ENCODE measurements at regions not wholly inside any gene's neighbourhood (a gene's known extent, or its start where the extent isn't known, plus 50 kb on each side); places are given as distances from the start of the nearest gene placed in this dataset.
"Not testable (repeated sequence)": the region's sequence is repeated elsewhere in the genome, so short reads cannot be mapped to it uniquely, and the experiment has no call there.

- no peaks in the 10 kb centered on the region for H3K9me3 ChIP-seq (ENCODE audit: control insufficient read depth, insufficient read depth, low read length)
- no peaks in the 10 kb centered on the region for H3K4me1 ChIP-seq (ENCODE audit: control insufficient read depth, insufficient read depth, low read length)
- no peaks in the 10 kb centered on the region for H3K27me3 ChIP-seq (ENCODE audit: control insufficient read depth, insufficient read depth, low read length)
- H3K9ac ChIP-seq (ENCODE audit: low read depth, low read length) = no peak overlapping the region
- H3K36me3 ChIP-seq (ENCODE audit: control insufficient read depth, insufficient read depth, low read length) = no peaks in the 10 kb centered on the region
- H3K27ac ChIP-seq (ENCODE audit: low read depth, low read length) = no peak overlapping the region
- no peak overlapping the region for H3K4me3 ChIP-seq (ENCODE audit: low read depth, low read length)
Measured at GRCh38 chr3:82194870-82195269, 433.4 kb upstream of the GBE1 start.

- Histone ChIP-seq H3K4me1 (ENCODE audit: control insufficient read depth, insufficient read depth, low read length) (0 out of 2 replicates have a peak, but pooled peaks cover 2% of the 10 kb centered on the region), H3K9ac (ENCODE audit: low read depth, low read length) (no peak overlapping the region), H3K4me3 (ENCODE audit: low read depth, low read length) (no peak overlapping the region), H3K27ac (ENCODE audit: low read depth, low read length) (no peak overlapping the region), H3K9me3 (ENCODE audit: control insufficient read depth, insufficient read depth, low read length) (no peaks in the 10 kb centered on the region), H3K27me3 (ENCODE audit: control insufficient read depth, insufficient read depth, low read length) (no peaks in the 10 kb centered on the region), H3K36me3 (ENCODE audit: control insufficient read depth, insufficient read depth, low read length) (no peaks in the 10 kb centered on the region)
Measured at GRCh38 chr3:82186017-82186416, 424.6 kb upstream of the GBE1 start.

- no peak overlapping the region for H3K4me3 ChIP-seq (ENCODE audit: low read depth, low read length)
- H3K9ac ChIP-seq (ENCODE audit: low read depth, low read length) = no peak overlapping the region
- no peaks in the 10 kb centered on the region for H3K36me3 ChIP-seq (ENCODE audit: control insufficient read depth, insufficient read depth, low read length)
- no peaks in the 10 kb centered on the region for H3K27me3 ChIP-seq (ENCODE audit: control insufficient read depth, insufficient read depth, low read length)
- H3K9me3 ChIP-seq (ENCODE audit: control insufficient read depth, insufficient read depth, low read length) = no peaks in the 10 kb centered on the region
- 0 out of 2 replicates have a peak, but pooled peaks cover 2% of the 10 kb centered on the region for H3K4me1 ChIP-seq (ENCODE audit: control insufficient read depth, insufficient read depth, low read length)
- no peak overlapping the region for H3K27ac ChIP-seq (ENCODE audit: low read depth, low read length)
Measured at GRCh38 chr3:82179291-82179690, 417.8 kb upstream of the GBE1 start.

- H3K27me3 ChIP-seq (ENCODE audit: control insufficient read depth, insufficient read depth, low read length) = no peaks in the 10 kb centered on the region
- no peaks in the 10 kb centered on the region for H3K4me1 ChIP-seq (ENCODE audit: control insufficient read depth, insufficient read depth, low read length)
- no peaks in the 10 kb centered on the region for H3K36me3 ChIP-seq (ENCODE audit: control insufficient read depth, insufficient read depth, low read length)
- no peak overlapping the region for H3K9ac ChIP-seq (ENCODE audit: low read depth, low read length)
- no peak overlapping the region for H3K4me3 ChIP-seq (ENCODE audit: low read depth, low read length)
- H3K9me3 ChIP-seq (ENCODE audit: control insufficient read depth, insufficient read depth, low read length) = no peaks in the 10 kb centered on the region
- no peak overlapping the region for H3K27ac ChIP-seq (ENCODE audit: low read depth, low read length)
Measured at GRCh38 chr3:82178291-82178690, 416.8 kb upstream of the GBE1 start.

GRCh38 chr3:82177774-82178173, 416.3 kb upstream of the GBE1 start:
- Histone ChIP-seq H3K27ac (ENCODE audit: low read depth, low read length) (no peak overlapping the region), H3K27me3 (ENCODE audit: control insufficient read depth, insufficient read depth, low read length) (no peaks in the 10 kb centered on the region), H3K36me3 (ENCODE audit: control insufficient read depth, insufficient read depth, low read length) (no peaks in the 10 kb centered on the region), H3K4me3 (ENCODE audit: low read depth, low read length) (no peak overlapping the region), H3K9me3 (ENCODE audit: control insufficient read depth, insufficient read depth, low read length) (no peaks in the 10 kb centered on the region), H3K4me1 (ENCODE audit: control insufficient read depth, insufficient read depth, low read length) (no peaks in the 10 kb centered on the region), H3K9ac (ENCODE audit: low read depth, low read length) (no peak overlapping the region)

GRCh38 chr3:82165266-82165665, 403.8 kb upstream of the GBE1 start:
- Histone ChIP-seq H3K27ac (ENCODE audit: low read depth, low read length) (no peak overlapping the region), H3K9ac (ENCODE audit: low read depth, low read length) (no peak overlapping the region), H3K9me3 (ENCODE audit: control insufficient read depth, insufficient read depth, low read length) (no peaks in the 10 kb centered on the region; the same call in 1 of the 2 replicates), H3K27me3 (ENCODE audit: control insufficient read depth, insufficient read depth, low read length) (no peaks in the 10 kb centered on the region), H3K4me3 (ENCODE audit: low read depth, low read length) (no peak overlapping the region), H3K36me3 (ENCODE audit: control insufficient read depth, insufficient read depth, low read length) (no peaks in the 10 kb centered on the region), H3K4me1 (ENCODE audit: control insufficient read depth, insufficient read depth, low read length) (no peaks in the 10 kb centered on the region)

- Histone ChIP-seq H3K36me3 (ENCODE audit: control insufficient read depth, insufficient read depth, low read length) (no peaks in the 10 kb centered on the region), H3K27me3 (ENCODE audit: control insufficient read depth, insufficient read depth, low read length) (no peaks in the 10 kb centered on the region), H3K4me3 (ENCODE audit: low read depth, low read length) (no peak overlapping the region), H3K4me1 (ENCODE audit: control insufficient read depth, insufficient read depth, low read length) (no peaks in the 10 kb centered on the region), H3K9ac (ENCODE audit: low read depth, low read length) (no peak overlapping the region), H3K27ac (ENCODE audit: low read depth, low read length) (no peak overlapping the region), H3K9me3 (ENCODE audit: control insufficient read depth, insufficient read depth, low read length) (no peaks in the 10 kb centered on the region; the same call in 1 of the 2 replicates)
Measured at GRCh38 chr3:82163907-82164520, 402.6 kb upstream of the GBE1 start.

GRCh38 chr3:82157952-82158351, 396.5 kb upstream of the GBE1 start:
- H3K36me3 ChIP-seq (ENCODE audit: control insufficient read depth, insufficient read depth, low read length) = no peaks in the 10 kb centered on the region
- H3K27ac ChIP-seq (ENCODE audit: low read depth, low read length) = no peak overlapping the region
- H3K9ac ChIP-seq (ENCODE audit: low read depth, low read length) = no peak overlapping the region
- H3K9me3 ChIP-seq (ENCODE audit: control insufficient read depth, insufficient read depth, low read length) = no peaks in the 10 kb centered on the region
- H3K27me3 ChIP-seq (ENCODE audit: control insufficient read depth, insufficient read depth, low read length) = no peaks in the 10 kb centered on the region
- H3K4me1 ChIP-seq (ENCODE audit: control insufficient read depth, insufficient read depth, low read length) = no peaks in the 10 kb centered on the region
- no peak overlapping the region for H3K4me3 ChIP-seq (ENCODE audit: low read depth, low read length)

- H3K4me3 ChIP-seq (ENCODE audit: low read depth, low read length); H3K9me3 ChIP-seq (ENCODE audit: control insufficient read depth, insufficient read depth, low read length); H3K27ac ChIP-seq (ENCODE audit: low read depth, low read length); H3K4me1 ChIP-seq (ENCODE audit: control insufficient read depth, insufficient read depth, low read length); H3K36me3 ChIP-seq (ENCODE audit: control insufficient read depth, insufficient read depth, low read length); H3K9ac ChIP-seq (ENCODE audit: low read depth, low read length); H3K27me3 ChIP-seq (ENCODE audit: control insufficient read depth, insufficient read depth, low read length): not testable (repeated sequence)
Measured at GRCh38 chr3:82153892-82154291, 392.4 kb upstream of the GBE1 start.

GRCh38 chr3:82145742-82146141, 384.3 kb upstream of the GBE1 start:
- H3K4me3 ChIP-seq (ENCODE audit: low read depth, low read length) = no peak overlapping the region
- no peaks in the 10 kb centered on the region for H3K27me3 ChIP-seq (ENCODE audit: control insufficient read depth, insufficient read depth, low read length)
- H3K9me3 ChIP-seq (ENCODE audit: control insufficient read depth, insufficient read depth, low read length) = no peaks in the 10 kb centered on the region
- H3K9ac ChIP-seq (ENCODE audit: low read depth, low read length) = no peak overlapping the region
- H3K27ac ChIP-seq (ENCODE audit: low read depth, low read length) = no peak overlapping the region
- no peaks in the 10 kb centered on the region for H3K36me3 ChIP-seq (ENCODE audit: control insufficient read depth, insufficient read depth, low read length)
- H3K4me1 ChIP-seq (ENCODE audit: control insufficient read depth, insufficient read depth, low read length) = no peaks in the 10 kb centered on the region

GRCh38 chr3:82144811-82145210, 383.4 kb upstream of the GBE1 start:
- Histone ChIP-seq H3K9me3 (ENCODE audit: control insufficient read depth, insufficient read depth, low read length) (no peaks in the 10 kb centered on the region), H3K4me3 (ENCODE audit: low read depth, low read length) (no peak overlapping the region), H3K27me3 (ENCODE audit: control insufficient read depth, insufficient read depth, low read length) (no peaks in the 10 kb centered on the region), H3K36me3 (ENCODE audit: control insufficient read depth, insufficient read depth, low read length) (no peaks in the 10 kb centered on the region), H3K4me1 (ENCODE audit: control insufficient read depth, insufficient read depth, low read length) (no peaks in the 10 kb centered on the region), H3K9ac (ENCODE audit: low read depth, low read length) (no peak overlapping the region), H3K27ac (ENCODE audit: low read depth, low read length) (no peak overlapping the region)
